ENCODE measurements at regions not wholly inside any gene's neighbourhood (a gene's known extent, or its start where the extent isn't known, plus 50 kb on each side); places are given as distances from the start of the nearest gene placed in this dataset.

GRCh38 chr12:116461060-116461459 lies 98.1 kb upstream of the MAP1LC3B2 start:
- no peak for DNase-seq

- DNase-seq: no peak
Measured at GRCh38 chr12:116463366-116463765, 95.8 kb upstream of the MAP1LC3B2 start.

- no peak for DNase-seq
Measured at GRCh38 chr12:116465407-116465806, 93.8 kb upstream of the MAP1LC3B2 start.

- DNase-seq: no peak
Measured at GRCh38 chr12:116465856-116466255, 93.3 kb upstream of the MAP1LC3B2 start.

- DNase-seq: no peak
Measured at GRCh38 chr12:116466536-116466935, 92.6 kb upstream of the MAP1LC3B2 start.

- DNase-seq: no peak
Measured at GRCh38 chr12:116469344-116469743, 89.8 kb upstream of the MAP1LC3B2 start.

GRCh38 chr12:116471544-116471943 lies 87.6 kb upstream of the MAP1LC3B2 start:
- DNase-seq: no peak

- no peak for DNase-seq
Measured at GRCh38 chr12:116472193-116472592, 87.0 kb upstream of the MAP1LC3B2 start.

GRCh38 chr12:116473416-116473815 lies 85.8 kb upstream of the MAP1LC3B2 start:
- DNase-seq: no peak

GRCh38 chr12:116474331-116474730 lies 84.8 kb upstream of the MAP1LC3B2 start:
- DNase-seq: no peak

- no peak for DNase-seq
Measured at GRCh38 chr12:116474899-116475298, 84.3 kb upstream of the MAP1LC3B2 start.

- DNase-seq: no peak
Measured at GRCh38 chr12:116476227-116476822, 82.9 kb upstream of the MAP1LC3B2 start.

- no peak for DNase-seq
Measured at GRCh38 chr12:116478243-116478773, 80.9 kb upstream of the MAP1LC3B2 start.

- no peak for DNase-seq
Measured at GRCh38 chr12:116480210-116480810, 78.9 kb upstream of the MAP1LC3B2 start.

- DNase-seq: no peak
Measured at GRCh38 chr12:116481726-116482125, 77.5 kb upstream of the MAP1LC3B2 start.

- DNase-seq: no peak
Measured at GRCh38 chr12:116482179-116482578, 77.0 kb upstream of the MAP1LC3B2 start.

- no peak for DNase-seq
Measured at GRCh38 chr12:116482859-116483258, 76.3 kb upstream of the MAP1LC3B2 start.

GRCh38 chr12:116483959-116484750 lies 75.0 kb upstream of the MAP1LC3B2 start:
- no peak for DNase-seq

- no peak for DNase-seq
Measured at GRCh38 chr12:116484807-116485206, 74.4 kb upstream of the MAP1LC3B2 start.

- DNase-seq: no peak
Measured at GRCh38 chr12:116489116-116489515, 70.1 kb upstream of the MAP1LC3B2 start.

- no peak for DNase-seq
Measured at GRCh38 chr12:116490471-116490870, 68.7 kb upstream of the MAP1LC3B2 start.

GRCh38 chr12:116492703-116493324 lies 66.4 kb upstream of the MAP1LC3B2 start:
- DNase-seq: no peak

- no peak for DNase-seq
Measured at GRCh38 chr12:116495260-116495659, 63.9 kb upstream of the MAP1LC3B2 start.

Measured in SHP77 (cell line).